Esophagus mucosa (tissue), 1 donor: ENCODE measurements at regions not wholly inside any gene's neighbourhood (a gene's known extent, or its start where the extent isn't known, plus 50 kb on each side); places are given as distances from the start of the nearest gene placed in this dataset.

Experiments
- ATAC-seq: fragments of 200-7000 bp; cut with Tn5 transposase; one replicate; pipeline ENCODE4 v1.9.1; 2020
- donor health status: DM: yes; HTN: yes; CAD: no.

DNA sequence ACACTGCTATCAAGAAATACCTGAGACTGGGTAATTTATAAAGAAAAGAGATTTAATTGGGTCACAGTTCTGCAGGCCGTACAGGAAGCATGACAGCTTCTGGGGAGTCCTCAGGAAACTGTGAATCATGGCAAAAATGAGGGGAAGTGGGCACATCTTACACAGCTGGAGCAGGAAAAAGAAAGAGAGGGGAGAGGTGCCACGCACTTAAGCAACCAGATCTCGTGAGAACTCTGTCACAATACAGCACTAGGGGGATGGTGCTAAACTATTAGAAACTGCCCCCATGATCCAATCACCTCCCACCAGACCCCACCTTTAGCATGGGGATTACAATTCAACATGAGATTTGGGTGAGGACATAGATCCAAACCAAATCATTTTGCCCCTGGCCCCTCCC lies 105.5 kb upstream of the CPLX2 start:
- ATAC-seq, result no peak

DNA sequence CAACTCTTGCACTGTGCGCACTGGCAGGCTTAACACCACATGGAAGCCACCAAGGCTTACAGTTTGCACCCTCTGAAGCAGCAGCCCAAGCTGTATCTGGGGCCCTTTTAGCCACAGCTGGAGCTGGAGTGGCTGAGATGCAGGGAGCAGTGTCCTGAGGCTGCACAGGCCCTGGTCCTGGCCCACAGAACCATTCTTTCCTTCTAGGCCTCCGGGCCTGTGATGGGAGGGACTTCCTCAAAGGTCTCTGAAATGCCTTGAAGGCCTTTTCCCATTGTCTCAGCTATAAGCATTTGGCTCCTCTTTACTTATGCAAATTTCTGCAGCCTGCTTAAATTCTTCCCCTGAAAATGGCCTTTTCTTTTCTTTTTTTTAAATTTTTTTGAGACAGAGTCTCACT lies 104.4 kb upstream of the CPLX2 start:
- ATAC-seq, result no peak

DNA sequence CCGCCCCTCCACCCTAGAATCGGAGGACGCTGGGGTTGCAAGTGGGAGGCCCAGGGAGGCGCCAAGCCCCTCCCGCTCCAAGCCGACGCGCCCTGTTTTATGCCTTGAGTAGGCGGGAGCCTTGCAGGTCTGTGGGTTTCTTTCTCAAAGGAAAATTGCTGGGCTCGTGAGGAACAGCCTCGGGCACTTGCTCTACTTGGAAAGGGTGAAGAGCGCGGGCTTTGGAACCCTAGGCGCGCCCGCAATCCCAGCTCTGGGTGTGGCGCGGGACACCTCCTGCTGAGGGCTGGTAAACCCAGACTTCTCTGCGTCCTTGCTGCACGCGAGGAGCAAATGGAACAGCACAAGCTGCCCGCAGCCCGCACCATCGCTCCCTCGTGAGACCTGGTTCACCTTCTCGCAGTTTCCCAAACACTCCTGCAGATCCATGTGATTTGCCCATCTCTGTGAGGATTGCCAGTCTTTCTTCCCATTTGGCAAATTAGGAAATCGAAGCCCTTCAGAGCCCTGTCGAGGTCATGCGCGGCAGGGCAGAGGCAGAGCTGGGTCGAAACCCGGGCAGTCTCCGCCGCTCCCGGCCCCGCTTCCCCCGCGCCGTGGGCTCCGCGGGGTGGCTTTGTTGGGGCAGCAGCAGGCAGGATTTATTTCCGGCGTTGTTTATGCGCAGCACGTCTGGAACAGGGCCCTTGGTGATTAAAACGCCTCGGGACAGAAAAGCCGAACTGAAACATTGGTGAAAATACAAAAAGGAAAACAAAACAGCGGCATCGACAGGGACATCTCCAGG lies 98.4 kb upstream of the CPLX2 start:
- ATAC-seq, result peak; percentile 41

DNA sequence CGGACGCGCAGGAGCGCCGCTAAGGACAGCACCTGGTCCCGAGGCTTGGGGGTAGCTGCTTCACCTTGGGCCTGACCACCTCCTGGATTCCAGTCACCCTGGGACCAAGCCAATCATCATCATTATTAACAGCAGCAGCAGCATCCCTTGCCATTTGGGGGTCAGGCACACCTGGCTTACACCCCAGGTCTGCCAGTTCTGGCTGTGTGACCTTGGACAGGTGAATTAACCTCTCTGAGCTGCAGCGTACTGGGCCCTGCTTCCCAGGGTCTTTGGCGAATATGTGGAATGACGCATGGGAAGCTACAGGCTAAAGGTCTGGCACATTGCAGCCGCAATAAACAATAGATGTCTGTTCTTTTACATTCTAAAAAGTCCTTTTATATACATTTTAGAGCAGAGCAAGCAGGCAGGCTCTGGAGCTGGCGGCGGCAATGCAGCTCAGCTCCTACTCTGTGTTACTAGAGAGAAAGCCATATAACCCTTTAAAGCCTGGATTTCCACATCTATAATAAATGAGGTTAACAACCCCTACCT lies 97.8 kb upstream of the CPLX2 start:
- ATAC-seq, result no peak

DNA sequence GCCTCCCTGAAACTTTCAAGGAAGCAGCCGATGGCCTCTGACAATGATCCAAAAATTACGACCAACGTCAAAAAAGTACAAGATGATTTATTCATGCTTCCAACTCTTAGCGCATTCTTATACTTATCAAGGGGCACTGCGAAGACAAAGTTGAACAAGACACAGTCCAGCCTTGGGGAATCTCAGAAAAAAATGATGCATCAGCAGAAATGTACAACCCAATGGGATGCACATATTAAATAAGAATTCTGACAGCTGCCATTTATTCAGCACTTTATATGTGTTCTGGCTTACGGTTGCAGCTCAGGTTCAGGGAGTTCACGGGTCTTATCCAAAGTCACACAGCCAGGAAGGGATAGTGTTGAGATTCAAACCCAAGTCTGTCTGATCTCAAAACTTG lies 96.0 kb upstream of the CPLX2 start:
- ATAC-seq, result no peak

DNA sequence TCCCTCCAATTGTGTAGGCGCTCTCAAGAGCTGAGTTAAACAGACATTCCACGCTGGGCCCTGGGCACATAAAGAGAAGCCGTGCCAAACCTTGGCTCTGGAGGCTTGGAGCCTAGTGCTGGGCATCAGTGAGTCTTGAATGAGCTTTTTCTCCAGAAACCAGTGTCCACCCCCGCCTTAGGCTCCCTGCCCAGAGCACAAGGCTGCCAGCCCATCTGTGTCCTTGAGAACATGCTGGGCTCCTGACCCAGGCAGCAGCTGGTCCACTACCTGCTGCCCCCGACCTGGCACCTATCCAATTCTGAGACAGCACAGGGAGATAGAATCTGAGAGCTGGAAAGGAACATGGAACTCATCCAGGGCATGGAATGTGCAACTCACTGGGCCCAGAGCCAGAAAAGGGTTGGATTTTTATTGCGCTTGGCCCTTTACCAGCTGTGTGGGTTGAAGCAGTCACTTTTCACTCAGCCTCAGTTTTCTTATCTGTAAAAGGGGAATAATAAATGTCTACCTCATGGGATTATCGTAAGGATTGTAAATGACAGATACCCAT lies 92.4 kb upstream of the CPLX2 start:
- ATAC-seq, result no peak

DNA sequence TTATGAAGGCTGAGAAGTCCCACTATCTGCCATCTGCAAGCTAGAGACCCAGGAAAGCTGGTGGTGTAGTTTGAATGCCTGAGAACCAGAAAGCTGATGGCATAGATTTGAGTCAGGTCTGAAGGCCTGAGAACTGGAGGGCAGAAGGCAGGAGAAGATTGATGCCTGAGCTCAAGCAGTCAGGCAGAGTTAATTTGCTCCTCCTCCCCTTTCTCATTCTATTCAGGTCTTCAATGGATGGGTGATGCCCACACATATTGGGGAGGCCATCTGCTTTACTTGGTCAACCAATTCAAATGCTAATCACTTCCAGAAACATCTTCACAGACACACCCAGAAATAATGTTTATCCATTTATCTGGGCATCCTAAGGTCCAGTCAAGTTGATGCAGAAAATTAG lies 87.6 kb upstream of the CPLX2 start:
- ATAC-seq, result no peak

DNA sequence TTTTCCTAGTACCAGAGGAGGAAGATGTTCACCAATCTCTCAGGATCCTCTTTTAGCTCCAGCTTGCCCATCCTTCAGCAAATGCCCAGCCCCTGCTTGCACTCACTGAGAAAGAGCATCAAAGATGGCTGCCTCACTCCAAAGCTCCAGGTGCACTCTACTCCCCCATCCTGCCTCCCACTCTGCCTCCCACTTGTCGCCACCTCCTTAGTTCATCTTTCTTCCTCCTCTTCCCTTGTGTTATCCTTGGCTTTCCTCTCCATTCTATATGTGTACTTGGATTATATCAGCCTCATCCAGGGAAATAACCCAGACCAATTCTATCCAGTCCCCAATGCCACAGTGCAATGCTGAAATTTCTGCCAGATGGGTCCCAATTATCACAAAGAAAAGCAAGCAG lies 87.1 kb upstream of the CPLX2 start:
- ATAC-seq, result no peak

DNA sequence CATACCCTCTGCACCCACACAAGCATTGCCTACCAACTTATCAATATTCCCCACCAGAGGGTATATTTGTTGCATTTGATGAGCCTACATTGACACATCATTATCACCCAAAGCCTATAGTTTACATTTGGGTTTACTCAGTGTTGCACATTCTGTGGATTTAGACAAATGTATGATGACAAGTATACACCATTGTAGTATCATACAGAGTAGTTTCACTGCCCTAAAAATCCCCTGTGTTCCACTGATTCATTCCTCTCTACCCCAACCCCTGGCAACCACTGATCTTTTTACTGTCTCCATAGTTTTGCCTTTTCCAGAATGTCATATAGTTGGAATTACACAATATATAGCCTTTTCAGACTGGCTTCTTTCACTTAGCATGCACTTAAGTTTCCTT lies 85.7 kb upstream of the CPLX2 start:
- no peak for ATAC-seq

DNA sequence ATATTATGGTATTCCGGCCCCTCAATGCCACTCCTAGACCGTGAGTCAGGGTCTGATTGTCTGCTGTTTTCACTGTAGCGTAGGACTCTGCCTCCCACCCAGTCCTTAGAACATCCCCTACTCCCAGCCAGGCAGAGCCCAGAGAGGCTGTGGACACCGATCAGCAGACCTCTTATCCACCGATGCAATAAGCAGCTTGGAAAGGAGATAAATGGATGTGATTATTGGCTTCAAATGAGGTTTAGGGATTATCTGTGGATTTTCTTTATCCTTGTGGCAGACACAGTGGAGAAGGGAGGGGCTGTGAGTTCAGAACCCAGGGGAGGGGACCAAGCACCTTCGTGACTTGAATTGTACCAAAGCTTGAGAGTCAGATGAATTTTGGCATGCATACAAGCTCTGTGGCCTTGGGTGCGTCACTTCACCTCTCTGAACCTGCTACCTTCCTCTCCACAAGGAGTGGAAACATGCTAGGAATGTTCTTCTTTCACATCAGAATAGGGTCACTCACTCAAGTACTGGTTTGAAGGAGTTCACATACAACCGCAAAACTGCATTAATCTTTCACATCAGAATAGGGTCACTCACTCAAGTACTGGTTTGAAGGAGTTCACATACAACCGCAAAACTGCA lies 83.1 kb upstream of the CPLX2 start:
- no peak for ATAC-seq

DNA sequence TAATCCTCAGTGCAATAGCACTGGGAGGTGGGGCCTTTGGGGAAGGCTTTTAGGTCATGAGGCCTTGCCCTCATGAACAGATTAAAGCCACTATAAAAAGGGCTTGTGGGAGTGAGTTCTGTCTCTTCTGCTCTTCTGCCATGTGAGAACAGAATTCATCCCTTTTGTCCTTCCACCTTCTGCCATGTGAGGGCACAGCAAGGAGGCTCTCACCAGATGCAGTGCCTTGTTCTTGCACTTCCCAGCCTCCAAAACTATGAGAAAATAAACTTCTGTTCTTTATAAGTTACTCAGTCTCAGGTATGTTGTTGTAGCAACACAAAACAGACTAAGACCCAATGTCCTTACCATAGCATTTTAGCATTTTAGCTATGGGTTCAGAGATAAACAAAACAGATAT lies 81.7 kb upstream of the CPLX2 start:
- no peak for ATAC-seq

DNA sequence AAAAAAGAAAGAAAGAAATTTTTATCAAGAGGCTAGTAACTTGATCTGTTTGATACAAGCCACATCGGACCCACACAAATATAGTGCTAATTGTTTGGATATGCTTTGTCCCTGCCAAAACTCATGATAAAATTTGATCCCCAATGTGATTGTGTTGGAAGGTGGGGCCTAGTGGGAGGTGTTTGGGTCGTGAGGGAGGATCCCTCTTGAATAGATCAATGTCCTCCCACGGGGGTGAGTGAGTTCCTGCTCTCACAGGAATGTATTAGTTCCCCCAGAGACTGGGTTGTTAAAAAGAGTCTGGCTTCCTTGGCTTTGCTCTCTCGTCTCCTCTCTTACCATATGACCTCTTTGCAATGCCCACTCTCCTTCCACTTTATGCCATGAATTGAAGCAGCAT lies 80.6 kb upstream of the CPLX2 start:
- no peak for ATAC-seq

DNA sequence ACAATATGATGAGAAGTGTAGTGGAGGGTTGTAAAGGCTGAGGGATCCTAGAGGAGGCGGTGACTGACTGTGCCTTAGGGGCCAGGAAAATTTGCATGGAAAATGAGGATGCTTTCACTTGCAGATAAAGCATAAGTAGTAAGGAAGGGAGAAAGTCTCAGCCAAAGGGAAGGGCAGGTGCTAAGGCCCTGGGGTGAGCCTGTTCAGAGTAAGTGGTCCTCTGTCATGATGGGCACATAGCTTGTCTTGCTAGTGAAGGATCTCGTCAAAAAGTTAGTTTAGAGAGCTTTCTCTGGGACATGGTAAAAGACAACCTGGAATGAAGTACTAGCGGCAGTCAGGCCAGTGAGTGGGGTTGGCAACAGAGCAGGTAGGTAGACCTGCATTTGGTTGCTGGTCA lies 75.4 kb upstream of the CPLX2 start:
- no peak for ATAC-seq

DNA sequence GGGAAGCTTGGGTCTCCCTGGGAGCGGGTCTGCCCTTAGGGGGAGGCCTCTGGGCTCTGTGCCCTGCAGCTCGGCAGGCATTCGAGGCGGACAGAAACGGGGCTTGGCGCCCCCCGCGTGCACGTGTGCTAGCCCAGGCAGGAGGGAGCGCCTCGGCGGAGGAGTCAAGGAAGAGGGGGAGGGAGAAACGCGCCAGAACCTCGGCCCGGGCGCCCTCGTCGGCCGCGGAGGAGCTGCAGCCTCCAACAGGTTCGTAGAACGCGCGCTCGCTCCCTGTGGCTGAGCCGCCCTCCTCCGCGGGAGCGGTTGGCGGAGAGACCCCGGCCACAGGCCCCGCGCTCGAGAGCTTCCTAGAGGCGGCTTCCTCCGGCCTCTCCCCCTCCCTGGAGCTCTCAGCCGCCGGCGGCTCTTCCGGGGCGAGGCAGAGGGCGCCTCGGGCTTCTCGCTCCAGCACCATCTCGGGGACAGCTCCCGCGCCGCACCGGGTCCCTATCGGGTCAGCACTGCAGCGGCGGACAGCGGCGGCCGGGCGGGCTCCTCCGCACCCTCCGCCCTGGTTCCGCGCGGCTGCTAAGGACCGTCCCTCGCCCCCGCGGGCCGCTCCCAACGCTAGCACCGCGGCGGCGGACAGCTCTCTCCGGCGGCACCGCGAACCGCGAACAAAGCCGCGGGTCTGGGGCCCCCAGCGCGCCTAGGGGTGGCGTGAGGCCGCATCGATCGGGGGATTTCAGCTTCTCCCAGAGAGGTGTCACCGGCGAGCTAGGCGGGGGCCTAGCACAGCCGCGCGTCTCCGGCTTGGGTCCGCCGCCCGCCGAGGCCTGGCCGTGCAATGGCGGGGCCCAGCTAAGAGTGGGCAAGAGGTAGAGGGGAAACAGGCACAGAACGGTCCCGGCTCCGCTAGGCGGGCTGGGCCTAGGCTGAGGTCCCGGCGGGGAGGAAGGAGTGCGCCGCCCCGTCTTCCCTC lies 74.6 kb upstream of the CPLX2 start:
- ATAC-seq, result peak; percentile 99

DNA sequence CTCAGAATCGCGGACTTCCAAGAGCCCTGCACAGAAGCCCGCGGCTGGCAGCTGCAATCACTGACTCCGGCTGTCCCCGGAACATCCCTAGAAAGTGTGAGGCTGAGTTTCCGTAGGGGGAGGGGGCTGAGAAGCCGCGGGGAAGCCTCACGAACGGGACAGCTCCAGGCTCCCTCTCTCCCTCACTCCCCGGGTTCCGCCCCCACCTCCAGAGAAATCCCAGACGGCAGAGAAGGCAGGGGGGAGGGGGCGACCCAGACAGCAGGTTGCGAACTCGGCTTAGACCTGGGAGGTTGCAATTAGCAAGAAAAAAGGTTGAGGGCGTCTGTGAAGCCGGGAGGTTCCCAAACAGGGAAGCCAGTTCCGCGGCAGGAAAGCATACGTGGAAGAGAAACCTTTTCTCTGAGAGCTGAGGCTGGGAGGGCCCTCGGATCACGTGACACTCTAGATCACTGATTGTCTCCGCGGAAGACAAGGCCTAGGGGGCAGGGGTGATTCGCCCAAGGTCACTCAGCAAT lies 73.8 kb upstream of the CPLX2 start:
- ATAC-seq, result no peak

DNA sequence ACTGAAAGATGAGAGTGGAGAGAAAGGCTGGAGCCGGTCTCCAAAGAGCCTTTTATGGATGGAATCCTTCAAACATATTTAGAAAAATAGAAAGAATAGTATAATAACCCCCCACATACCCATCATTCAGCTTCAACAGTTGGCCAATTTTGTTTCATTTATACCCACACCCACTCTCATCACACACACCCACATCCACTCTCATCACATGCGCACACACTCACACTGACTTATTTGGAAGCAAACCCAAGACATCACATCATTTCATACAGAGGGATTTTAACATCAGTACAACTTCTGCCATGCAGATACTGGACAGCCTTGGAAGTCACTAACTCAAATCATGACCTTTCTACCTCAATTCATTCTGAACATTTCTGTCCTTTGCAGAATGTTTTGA lies 72.8 kb upstream of the CPLX2 start:
- no peak for ATAC-seq

DNA sequence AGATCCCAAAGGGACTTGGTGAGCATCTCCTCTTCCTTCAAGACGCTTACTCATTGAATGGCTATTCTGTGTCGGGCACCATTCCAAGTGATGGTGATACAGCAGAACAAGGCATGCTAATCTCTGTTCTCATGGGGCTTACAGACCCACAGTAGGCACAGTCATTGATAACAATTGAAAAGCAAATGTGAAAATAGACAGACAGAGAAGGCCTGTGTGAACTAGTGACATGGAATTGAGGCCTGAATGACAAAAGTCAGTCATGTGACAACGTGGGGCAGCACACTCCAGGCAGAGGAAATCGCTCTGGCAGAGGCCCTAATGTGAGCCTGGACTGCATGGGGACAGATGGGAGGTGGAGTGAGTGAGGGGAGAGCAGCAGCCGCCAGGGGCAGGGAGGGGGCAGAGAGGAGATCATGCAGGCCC lies 70.7 kb upstream of the CPLX2 start:
- ATAC-seq, result no peak

DNA sequence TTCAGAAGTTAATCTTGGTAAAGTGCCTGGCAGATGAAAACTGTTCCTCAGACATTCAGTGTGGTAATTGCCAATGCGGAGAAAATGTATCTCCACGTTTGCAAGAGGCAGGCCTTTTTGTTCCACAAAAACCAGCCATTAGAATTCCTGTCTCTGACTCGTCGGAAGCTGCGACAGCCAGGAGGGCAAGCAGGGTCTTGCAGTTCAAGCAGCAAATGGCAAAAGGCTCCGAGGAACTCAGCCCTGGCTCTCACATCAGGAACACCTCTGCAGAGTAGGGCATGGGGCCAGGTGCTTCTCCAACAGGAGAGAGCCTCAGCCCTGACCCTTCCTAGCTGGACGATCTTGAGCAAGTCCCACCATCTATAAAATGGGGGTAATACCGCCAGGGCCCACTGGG lies 69.0 kb upstream of the CPLX2 start:
- no peak for ATAC-seq

DNA sequence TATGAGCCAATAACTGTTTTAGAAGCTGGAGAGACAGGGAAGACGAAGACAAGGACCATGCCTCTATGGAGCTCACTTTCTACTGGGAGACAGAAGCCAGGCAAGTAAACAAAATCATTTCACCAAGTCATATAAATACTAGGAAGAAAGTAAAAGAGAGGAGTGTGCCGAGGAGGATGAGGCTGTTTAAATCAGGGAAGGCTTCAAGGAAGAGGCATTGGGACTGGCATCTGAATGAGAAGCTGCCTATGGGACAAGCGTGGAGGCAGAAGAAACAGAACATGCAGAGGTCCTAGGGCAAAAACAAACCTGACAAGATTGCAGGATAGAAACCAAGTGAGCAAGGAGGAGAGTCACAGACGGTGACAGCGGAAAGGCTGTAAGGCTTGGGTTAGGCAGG lies 68.1 kb upstream of the CPLX2 start:
- ATAC-seq, result no peak

DNA sequence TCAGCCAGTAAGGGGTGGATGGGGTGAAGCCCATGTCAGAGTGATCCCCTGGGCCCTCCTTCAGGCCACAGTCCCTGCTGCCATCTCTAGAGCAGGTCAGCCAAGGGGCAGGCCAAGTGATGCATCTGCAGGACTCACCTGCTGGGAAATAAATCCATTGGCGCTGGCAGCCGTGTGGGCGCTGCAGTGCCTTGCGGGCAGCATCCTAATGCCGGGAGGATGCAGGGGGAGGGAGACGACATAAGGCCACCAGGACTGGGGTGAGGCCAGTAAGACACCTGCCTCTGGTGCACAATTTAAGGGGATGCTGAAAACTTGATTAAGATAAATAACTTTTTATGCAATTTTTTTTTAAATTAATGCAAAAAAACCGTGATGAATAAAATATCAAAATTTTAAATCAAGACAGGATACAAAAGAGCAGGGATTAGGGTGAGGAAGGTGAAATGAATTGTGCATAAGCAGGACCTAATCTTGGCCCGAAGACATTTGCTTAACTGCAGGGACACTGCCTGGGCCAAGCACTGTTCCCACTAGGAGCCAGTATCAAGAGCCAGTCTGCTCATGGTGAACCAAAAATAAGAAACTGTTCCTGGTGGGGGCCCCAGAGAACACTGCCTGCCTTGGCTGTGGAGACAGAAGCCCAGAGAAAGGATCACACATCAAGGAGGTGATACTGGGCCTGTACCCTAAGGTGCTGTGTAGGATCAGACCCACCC lies 67.5 kb upstream of the CPLX2 start:
- ATAC-seq, result no peak

DNA sequence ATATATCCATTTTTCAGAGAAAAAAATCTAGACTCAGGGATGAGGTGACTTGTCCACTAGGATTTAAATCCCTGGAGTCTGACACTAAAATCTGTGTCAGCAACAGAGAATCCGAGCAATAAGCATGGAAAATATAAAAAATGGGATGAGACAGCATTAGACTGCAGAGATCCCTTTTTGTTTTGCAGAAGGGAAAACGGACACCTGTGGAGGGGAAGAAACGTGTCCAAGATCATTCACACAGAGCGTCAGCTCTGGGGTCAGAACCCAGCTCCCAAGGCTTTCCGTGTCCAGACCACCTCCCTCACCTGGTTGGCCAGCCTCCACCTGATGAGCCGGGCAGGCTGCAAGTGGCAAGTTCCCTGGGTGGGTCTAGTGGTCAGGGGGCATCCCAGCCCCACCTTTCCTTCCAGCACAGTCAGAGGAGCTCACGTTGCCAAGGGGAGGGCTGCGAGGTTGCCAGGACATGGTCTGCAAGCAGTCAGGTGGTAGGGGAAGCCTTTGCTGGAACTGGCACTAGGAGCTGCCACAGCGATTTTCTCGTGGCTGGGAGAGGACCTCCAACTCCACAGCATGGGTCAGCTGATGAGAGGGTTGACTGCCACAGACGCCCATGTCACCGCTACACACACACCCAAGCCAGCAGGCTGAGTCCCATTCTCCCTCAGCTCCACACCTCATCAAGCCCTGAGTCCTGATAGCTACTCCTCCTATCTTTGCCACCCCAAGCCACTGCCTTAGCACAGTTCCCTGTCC lies 65.9 kb upstream of the CPLX2 start:
- no peak for ATAC-seq
